GM10266 (cell line): ENCODE measurements at regions not wholly inside any gene's neighbourhood (a gene's known extent, or its start where the extent isn't known, plus 50 kb on each side); places are given as distances from the start of the nearest gene placed in this dataset.

Experiments
- DNase-seq: peaks from one replicate; pipeline ENCODE4 v3.0.0; 2012; ENCODE audit errors: extremely low spot score
- TF ChIP-seq, protein P1 (sequence below): IDR thresholded peaks from 2 replicates; pipeline ENCODE4 v1.5.1; 2012; ENCODE audit warnings: mild to moderate bottlenecking, low read depth; ENCODE audit not compliant: control insufficient read depth, insufficient read depth; ENCODE audit errors: missing control alignments

DNA sequence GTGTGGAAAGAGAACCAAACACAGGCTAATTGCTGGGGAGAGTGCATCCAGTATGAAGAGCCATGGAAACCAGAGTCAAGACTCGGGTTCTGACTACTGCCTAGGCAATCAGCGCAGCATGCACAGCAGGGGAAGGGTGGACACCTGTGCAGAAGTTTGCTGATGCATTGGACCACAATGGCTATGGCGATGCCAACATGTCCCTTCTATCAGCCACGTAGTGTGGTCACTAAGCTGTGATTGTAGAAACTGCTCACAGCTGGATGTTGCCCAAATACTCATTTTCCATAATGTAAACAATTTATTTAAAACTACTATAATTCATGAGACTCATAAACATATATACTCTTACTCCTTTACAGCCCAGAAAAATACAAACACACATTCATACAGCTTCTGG is 1718.2 kb downstream of the EFNB2 start:
- no peak for DNase-seq
- TF ChIP-seq, protein P1, sequence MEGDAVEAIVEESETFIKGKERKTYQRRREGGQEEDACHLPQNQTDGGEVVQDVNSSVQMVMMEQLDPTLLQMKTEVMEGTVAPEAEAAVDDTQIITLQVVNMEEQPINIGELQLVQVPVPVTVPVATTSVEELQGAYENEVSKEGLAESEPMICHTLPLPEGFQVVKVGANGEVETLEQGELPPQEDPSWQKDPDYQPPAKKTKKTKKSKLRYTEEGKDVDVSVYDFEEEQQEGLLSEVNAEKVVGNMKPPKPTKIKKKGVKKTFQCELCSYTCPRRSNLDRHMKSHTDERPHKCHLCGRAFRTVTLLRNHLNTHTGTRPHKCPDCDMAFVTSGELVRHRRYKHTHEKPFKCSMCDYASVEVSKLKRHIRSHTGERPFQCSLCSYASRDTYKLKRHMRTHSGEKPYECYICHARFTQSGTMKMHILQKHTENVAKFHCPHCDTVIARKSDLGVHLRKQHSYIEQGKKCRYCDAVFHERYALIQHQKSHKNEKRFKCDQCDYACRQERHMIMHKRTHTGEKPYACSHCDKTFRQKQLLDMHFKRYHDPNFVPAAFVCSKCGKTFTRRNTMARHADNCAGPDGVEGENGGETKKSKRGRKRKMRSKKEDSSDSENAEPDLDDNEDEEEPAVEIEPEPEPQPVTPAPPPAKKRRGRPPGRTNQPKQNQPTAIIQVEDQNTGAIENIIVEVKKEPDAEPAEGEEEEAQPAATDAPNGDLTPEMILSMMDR: no peak

DNA sequence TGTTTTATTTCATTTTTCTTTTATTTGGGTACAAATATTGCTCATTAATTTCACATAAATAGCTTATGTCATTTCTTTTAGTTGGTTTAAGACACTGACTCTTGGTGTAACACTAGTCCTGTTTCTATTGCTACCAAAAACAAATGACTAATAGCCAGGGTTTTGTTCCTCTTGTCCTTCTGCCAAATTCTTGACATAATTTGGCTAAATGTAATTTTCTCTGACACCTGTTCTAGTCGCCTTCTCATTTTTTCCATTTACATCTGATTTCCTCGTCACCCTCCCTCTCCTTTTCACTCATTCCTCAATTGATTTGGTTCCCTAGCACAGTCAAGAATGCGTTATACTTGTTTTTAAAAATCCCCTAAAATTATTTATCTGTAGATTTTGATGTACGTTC is 1718.7 kb downstream of the EFNB2 start:
- TF ChIP-seq, protein P1: no peak
- no peak for DNase-seq

DNA sequence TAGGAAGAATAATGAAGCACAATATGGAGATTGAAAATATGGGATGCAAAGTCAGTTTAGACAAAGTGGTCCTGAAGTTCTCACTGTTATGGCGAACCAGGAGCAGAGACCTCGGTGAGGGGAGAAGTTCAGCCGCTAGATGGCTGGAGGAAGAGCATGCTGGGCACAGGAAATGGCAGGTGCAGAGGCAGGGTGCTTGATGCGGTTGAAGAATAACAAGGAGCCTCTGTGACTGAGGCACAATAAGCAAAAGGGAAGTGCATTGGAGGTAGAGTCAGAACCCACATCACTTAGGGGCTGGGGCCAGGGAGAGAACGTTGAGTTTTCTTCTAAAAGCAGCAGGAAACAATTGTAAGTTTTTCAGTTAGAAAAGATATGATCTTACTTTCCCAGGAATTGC is 1725.2 kb downstream of the EFNB2 start:
- no peak for DNase-seq
- TF ChIP-seq, protein P1: no peak

DNA sequence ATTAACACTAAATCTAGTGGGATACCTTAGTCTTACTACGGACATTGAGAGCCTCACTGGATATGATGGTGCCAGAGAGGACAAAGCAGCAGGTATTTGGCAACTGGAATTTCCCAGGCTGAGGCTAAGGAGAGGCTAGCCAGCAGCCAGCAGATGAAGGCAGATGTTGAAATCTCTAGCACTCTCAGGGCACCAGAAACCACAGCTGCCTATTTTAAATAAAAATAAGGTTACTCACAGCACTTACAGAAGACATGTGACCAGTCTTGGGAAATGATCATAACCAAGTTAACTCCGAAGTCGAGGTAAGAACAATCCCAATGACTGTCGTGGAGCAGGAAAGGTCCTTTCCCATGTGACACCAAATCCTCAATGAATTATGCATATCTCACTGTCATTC is 1726.0 kb downstream of the EFNB2 start:
- TF ChIP-seq, protein P1: no peak
- no peak for DNase-seq

DNA sequence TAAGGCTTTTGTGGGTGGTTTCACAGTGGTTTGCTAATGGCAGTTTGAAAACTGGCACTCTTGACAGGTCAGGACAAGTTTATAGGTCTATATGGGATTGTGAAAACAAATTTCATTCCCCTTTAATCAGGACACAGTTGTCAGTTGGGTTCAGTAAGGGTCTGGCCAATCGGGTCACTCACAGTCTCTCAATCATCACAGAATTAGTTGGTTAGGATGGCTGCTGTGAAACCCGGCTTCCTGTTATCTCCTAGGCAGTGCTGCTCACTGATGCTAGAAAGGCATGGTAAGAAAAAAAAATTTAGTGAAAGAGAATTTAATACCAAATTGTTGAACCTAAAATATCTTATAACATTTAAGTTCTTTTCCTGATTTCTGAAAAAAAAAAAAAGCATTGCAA is 1730.1 kb downstream of the EFNB2 start:
- no peak for DNase-seq

DNA sequence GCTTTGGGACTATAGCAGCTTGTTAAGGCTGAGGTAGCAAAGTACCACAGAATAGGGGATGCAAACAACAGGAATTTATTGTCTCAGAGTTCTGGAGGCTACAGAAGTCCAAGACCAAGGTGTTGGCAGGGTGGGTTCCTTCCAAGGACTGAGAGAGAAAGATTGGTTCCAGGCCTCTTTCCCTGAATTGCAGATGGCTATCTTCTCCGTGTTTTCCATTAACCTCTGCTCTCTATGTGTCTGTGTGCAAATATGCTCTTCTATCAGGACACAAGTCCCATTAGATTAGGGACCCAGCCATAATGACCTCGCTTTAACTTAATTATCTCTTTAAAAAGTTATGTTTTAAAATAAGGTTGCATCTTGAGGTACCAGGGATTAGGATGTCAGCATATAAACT is 1732.9 kb upstream of the SLC10A2 start:
- DNase-seq: no peak
- TF ChIP-seq, protein P1: no peak

More for the DNA sequence above, 1730.1 kb downstream of the EFNB2 start:
- TF ChIP-seq, protein P1: no peak

DNA sequence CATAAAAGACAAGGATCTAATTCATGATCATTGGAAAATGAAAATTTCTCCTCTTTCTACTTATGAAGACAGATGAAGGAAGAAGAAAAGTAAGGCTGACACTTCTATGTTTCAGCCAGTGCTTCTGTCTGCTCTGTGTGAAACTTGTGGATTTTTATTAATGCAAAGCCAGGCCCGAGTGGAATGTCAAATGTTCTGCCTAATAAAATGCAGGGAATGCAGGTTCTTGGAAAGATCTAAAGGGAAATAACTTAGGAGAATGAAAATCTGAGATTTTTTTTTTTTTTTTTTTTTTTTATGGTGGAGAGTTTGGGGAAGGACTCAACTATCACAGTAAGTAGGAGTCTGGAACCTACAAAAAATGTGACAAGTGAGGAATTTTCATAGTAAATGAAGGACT is 1732.3 kb upstream of the SLC10A2 start:
- DNase-seq: no peak
- TF ChIP-seq, protein P1: no peak

DNA sequence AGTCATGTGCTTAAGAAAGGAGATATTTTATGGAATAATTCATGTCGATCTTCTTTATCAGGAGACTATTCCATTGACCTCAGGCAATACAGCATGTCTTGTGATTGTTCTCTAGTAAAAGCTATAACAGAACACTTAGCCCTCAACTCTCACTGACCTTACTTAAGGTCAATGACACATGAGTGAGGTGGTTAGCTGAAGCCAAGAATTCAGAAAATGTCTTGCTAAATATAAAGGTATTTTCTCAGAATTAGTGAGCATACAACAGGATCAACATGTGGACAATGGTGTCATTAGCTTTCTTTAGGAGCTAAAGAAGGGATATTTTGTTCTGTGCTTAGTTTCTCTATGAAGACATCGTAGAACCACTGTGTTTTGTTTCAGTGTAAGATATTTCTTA is 1730.4 kb upstream of the SLC10A2 start:
- DNase-seq: no peak
- TF ChIP-seq, protein P1: no peak
